ENCODE measurements at regions not wholly inside any gene's neighbourhood (a gene's known extent, or its start where the extent isn't known, plus 50 kb on each side); places are given as distances from the start of the nearest gene placed in this dataset.
"Not testable (repeated sequence)": the region's sequence is repeated elsewhere in the genome, so short reads cannot be mapped to it uniquely, and the experiment has no call there.

- no peak for DNase-seq (ENCODE audit: low read depth)
These were observed 85.5 kb upstream of the DTNBP1 start for GRCh38 chr6:15748341-15748740.

DNA sequence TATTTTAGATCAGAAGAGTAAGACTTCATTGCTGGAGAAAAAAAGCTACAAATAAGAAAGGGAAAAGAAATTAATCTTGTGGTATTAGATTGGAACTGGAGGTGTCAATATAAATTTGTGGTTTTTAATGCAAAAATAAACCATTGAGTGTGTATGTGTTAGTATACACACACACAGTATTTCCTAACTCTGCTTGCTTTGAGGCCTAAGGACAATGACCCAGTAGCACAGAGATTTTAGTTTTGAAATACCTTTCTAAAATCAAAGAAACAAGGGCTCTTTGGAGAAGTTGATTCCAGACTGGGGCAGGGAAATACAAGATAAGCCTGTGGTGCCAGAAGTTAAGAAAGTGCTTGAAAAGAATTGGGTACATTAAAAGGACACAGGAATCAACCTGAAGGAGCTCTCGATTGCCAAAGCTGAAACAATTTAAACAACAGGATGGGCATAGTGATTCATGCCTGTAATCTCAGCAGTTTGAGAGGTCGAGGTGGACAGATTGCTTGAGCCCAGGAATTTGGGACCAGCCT lies 84.6 kb upstream of the DTNBP1 start:
- no peak for TF ChIP-seq CTCF (IDR thresholded peaks at IDR 0.05; ENCODE audit: control insufficient read depth, extremely low read depth, insufficient read depth)
- H3K4me3 ChIP-seq (ENCODE audit: low read depth, low read length): no peak overlapping the region
- no peak for DNase-seq (ENCODE audit: low read depth)

More at GRCh38 chr6:15748341-15748740, 85.5 kb upstream of the DTNBP1 start:
- H3K4me3 ChIP-seq (ENCODE audit: low read depth, low read length): no peak overlapping the region
- no peak for TF ChIP-seq CTCF (IDR thresholded peaks at IDR 0.05; ENCODE audit: control insufficient read depth, extremely low read depth, insufficient read depth)

DNA sequence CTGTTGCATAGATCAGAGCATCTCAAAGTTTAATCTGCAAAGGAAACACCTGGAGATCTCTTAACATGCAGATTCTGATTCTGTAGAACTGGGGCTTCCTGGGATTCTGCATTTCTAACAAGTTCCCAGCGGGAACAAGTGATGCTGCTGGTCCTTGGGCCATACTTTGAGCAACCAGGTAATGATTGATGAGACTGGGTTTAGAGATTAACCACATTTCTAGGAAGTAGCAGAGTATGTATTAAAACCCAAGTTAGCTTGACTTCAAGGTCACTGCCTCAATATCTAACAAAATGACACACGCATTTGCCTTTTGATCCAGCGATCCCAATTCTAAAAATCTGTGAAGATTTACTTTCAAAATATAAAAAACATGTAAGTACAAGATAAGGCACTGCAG lies 83.0 kb upstream of the DTNBP1 start:
- DNase-seq (ENCODE audit: low read depth): no peak
- no peak for TF ChIP-seq CTCF (IDR thresholded peaks at IDR 0.05; ENCODE audit: control insufficient read depth, extremely low read depth, insufficient read depth)
- no peak overlapping the region for H3K4me3 ChIP-seq (ENCODE audit: low read depth, low read length)

- DNase-seq (ENCODE audit: low read depth): no peak
- TF ChIP-seq CTCF (IDR thresholded peaks at IDR 0.05; ENCODE audit: control insufficient read depth, extremely low read depth, insufficient read depth): no peak
These were observed 82.1 kb upstream of the DTNBP1 start for GRCh38 chr6:15744818-15745402.

GRCh38 chr6:15742013-15742412 lies 79.2 kb upstream of the DTNBP1 start:
- DNase-seq (ENCODE audit: low read depth); H3K4me3 ChIP-seq (ENCODE audit: low read depth, low read length): not testable (repeated sequence)

More at GRCh38 chr6:15744818-15745402, 82.1 kb upstream of the DTNBP1 start:
- H3K4me3 ChIP-seq (ENCODE audit: low read depth, low read length): no peak overlapping the region

GRCh38 chr6:15741405-15741804 lies 78.6 kb upstream of the DTNBP1 start:
- no peak overlapping the region for H3K4me3 ChIP-seq (ENCODE audit: low read depth, low read length)
- no peak for DNase-seq (ENCODE audit: low read depth)
- no peak for TF ChIP-seq CTCF (IDR thresholded peaks at IDR 0.05; ENCODE audit: control insufficient read depth, extremely low read depth, insufficient read depth)

- TF ChIP-seq CTCF (IDR thresholded peaks at IDR 0.05; ENCODE audit: control insufficient read depth, extremely low read depth, insufficient read depth): no peak
- H3K4me3 ChIP-seq (ENCODE audit: low read depth, low read length): no peak overlapping the region
- DNase-seq (ENCODE audit: low read depth): no peak
These were observed 77.0 kb upstream of the DTNBP1 start for GRCh38 chr6:15739867-15740266.

Data from LNCaP clone FGC (cell line).